GM19025 (cell line): ENCODE measurements at regions not wholly inside any gene's neighbourhood (a gene's known extent, or its start where the extent isn't known, plus 50 kb on each side); places are given as distances from the start of the nearest gene placed in this dataset.

Source experiments
- ATAC-seq: cut with Tn5 transposase; IDR thresholded peaks from one replicate; pipeline ENCODE4 v1.9.1; 2021; ENCODE audit warnings: mild to moderate bottlenecking, low read depth, moderate library complexity; ENCODE audit not compliant: unreplicated experiment

GRCh38 chr11:116603728-116604323 is 169.0 kb downstream of the BUD13 start:
- no peak for ATAC-seq

- no peak for ATAC-seq
These were observed 170.2 kb downstream of the BUD13 start for GRCh38 chr11:116602637-116602942.

GRCh38 chr11:116601814-116602636 is 170.8 kb downstream of the BUD13 start:
- no peak for ATAC-seq

- no peak for ATAC-seq
These were observed 171.9 kb downstream of the BUD13 start for GRCh38 chr11:116600930-116601329.

GRCh38 chr11:116598556-116598955 is 174.2 kb downstream of the BUD13 start:
- no peak for ATAC-seq

GRCh38 chr11:116598036-116598435 is 174.8 kb downstream of the BUD13 start:
- no peak for ATAC-seq

- no peak for ATAC-seq
These were observed 176.2 kb downstream of the BUD13 start for GRCh38 chr11:116596346-116597260.

GRCh38 chr11:116595305-116595880 is 177.4 kb downstream of the BUD13 start:
- no peak for ATAC-seq

GRCh38 chr11:116590844-116591570 is 181.8 kb downstream of the BUD13 start:
- no peak for ATAC-seq

- ATAC-seq = no peak
These were observed 183.4 kb downstream of the BUD13 start for GRCh38 chr11:116589402-116589801.

GRCh38 chr11:116586392-116586791 is 186.4 kb downstream of the BUD13 start:
- ATAC-seq = no peak

- no peak for ATAC-seq
These were observed 190.2 kb downstream of the BUD13 start for GRCh38 chr11:116582571-116582970.

GRCh38 chr11:116581349-116581748 is 191.4 kb downstream of the BUD13 start:
- no peak for ATAC-seq

GRCh38 chr11:116580799-116581198 is 192.0 kb downstream of the BUD13 start:
- ATAC-seq = no peak

GRCh38 chr11:116579857-116580727 is 192.7 kb downstream of the BUD13 start:
- no peak for ATAC-seq

- no peak for ATAC-seq
These were observed 193.6 kb downstream of the BUD13 start for GRCh38 chr11:116579031-116579653.

- no peak for ATAC-seq
These were observed 194.8 kb downstream of the BUD13 start for GRCh38 chr11:116577956-116578355.

- no peak for ATAC-seq
These were observed 195.5 kb downstream of the BUD13 start for GRCh38 chr11:116577273-116577672.

GRCh38 chr11:116576526-116576925 is 196.3 kb downstream of the BUD13 start:
- no peak for ATAC-seq
